HG03108 (cell line): ENCODE measurements at regions not wholly inside any gene's neighbourhood (a gene's known extent, or its start where the extent isn't known, plus 50 kb on each side); places are given as distances from the start of the nearest gene placed in this dataset.
"Not testable (repeated sequence)": the region's sequence is repeated elsewhere in the genome, so short reads cannot be mapped to it uniquely, and the experiment has no call there.

Experiments
- ATAC-seq: cut with Tn5 transposase; IDR thresholded peaks from one replicate; pipeline ENCODE4 v1.9.1; 2021; ENCODE audit warnings: moderate library complexity; ENCODE audit not compliant: unreplicated experiment

DNA sequence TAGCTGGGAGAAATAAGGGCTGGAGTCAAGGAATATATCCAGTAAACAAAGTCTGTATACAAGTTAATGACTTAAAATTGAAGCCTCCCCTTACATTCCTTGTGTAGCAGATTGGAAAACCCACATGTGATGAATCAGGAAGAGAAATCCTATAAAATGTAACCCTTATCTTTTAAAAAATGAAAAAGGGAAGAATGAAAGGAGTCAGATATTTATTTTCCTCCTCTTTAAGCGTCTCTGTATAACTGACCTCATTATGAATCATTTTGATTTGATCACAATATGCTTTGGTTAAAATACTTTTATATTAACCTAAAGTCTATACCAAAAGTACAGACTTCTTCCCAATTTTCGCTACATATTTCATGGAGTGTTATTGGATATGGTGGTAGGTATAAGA lies 316.3 kb upstream of the STAC start:
- no peak for ATAC-seq

DNA sequence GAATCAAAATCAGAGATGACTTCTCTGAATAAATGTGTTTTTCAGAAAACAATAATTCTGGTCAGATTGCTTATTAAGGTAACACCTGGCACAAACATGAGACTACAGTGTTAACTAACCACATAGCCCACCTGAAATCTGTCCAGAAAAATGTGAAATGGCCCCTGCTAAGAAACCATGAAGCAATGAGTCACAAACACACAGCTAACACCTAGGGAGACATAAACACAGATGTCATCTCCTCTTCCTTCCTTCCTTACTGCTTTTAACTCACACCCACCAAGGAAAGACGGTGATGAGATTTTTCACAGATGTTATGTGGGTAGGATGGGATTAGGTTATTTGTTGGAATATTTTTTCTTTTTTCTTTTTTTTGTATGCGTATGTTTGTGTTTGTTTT lies 315.0 kb upstream of the STAC start:
- ATAC-seq, result no peak

DNA sequence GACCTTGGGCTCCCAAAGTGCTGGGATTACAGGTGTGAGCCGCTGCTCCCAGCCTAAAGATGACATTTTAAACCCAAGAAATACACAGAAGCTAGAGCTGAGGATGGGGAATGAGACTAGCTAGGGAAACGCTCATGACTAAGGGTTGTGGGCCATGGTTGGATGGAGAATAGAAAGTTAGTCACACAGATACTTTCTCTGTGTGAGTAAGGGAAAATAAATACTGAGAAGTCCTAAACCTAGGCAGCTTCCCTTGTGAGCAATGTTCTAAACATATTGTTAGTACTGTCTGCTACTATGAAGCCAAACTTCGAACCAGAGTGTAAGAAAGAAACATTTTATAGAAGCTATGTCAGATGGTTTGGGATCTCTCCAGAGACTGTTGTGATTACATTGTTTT lies 304.8 kb upstream of the STAC start:
- ATAC-seq, result no peak

DNA sequence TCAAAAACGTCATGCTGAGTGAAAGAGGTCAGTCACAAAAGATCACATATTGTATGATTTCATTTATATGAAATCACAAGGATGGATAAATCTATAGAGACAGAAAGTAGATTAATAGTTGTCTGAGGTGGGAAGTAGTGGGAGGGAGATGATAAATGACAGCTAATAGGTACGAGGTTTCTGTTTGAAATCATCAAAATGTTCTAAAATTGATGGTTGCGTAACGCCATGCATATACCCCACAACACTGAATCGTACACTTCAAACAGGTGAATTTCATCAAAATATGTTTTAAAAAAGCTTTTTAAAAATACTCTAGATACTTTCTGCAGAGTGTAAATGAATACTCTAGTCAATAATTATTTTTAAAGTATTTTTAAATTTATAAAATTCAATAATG lies 303.0 kb upstream of the STAC start:
- ATAC-seq, result no peak

DNA sequence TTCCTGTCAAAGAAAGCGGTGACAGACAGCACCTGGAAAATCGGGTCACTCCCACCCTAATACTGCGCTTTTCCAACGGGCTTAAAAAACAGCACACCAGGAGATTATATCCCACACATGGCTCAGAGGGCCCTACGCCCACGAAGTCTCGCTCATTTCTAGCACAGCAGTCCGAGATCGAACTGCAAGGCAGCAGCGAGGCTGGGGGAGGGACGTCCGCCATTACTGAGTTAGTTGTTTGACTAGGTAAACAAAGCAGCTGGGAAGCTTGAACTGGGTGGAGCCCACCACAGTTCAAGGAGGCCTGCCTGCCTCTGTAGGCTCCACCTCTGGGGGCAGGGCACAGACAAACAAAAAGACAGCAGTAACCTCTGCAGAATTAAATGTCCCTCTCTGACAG lies 297.3 kb upstream of the STAC start:
- ATAC-seq, result not testable (repeated sequence)

DNA sequence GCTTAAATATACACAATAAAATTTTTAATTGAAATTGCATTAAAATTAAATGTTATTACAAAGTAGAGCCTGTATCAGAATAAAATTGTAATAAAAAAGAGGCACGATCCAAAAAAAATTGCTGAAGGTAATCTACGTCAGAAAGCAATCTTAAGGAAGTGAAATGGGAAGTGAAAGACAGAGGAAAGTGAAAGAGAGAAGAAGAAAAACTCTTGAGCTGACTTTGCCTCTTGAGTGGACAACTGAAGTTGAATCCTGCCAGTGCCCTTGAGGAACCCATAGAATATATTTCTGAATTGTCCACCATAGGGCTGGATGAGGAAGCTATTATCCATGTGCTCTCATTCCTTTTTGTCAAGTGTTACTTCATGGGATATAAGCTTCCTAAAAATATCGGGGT lies 285.1 kb upstream of the STAC start:
- no peak for ATAC-seq

DNA sequence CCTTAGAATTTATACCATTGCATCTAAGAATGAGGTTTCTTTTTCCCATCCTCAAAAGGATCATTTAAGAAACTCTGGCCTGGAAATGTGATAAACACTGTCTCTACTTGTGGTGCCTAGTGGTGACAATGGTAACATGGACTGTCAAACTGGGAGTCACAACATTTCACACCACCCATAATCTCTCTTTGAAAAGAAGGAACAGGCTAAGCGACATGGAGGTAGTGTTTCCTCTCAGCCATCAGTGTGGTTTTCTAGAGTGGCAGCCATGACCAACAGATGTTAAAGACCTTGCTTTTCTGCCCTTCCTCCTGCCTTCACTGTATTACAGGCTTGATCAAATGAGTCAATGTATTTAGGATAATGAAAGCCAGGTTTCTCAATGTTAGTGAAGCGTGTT lies 283.1 kb upstream of the STAC start:
- ATAC-seq, result no peak

DNA sequence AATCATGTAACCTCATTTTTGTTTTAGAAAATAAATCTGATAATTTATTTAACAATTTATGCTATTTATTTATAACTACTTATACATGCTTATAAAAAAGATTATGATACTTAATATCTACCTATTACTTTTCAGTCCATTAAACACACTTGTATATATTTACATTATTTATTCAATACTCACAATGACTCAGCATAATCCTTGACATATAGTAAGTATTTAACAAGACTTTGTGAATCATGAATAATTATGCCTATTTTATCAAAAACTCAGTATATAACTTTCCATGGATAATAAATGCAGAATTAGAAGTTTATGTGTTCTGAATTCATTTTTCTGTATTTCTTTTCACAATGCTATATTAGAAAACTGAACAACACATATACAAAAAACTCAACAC lies 266.0 kb upstream of the STAC start:
- no peak for ATAC-seq

DNA sequence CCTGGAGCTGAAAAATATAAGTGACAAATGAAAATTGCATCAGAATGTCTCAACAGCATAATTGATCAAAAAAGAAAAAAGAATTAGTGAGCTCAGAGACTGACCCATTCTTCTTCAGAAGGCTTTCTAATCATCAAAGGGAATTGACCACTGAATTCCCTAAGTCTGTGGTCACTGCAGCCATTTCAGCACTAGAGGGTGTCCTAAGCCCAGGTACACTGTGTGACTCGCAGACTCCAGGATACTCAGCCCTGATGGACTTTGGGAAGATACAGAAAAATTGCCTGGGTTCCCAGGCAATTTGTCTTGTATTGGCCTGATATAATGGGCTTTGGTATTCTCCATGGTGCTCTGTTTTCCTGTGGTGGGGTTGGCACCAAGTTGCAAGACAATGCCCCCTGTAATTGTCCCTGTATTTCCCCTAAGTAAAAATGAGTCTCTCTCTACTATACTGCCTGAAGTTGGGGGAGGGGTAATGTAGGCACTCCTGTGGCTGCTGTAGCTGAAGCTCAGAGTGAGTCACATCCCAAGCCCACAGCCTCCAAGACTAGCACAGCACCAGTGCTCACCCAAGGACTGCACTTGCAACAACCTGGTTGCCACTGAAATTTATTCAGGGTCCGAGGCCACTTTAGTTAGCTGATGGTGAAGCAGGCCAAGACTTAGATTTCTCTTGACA lies 256.0 kb upstream of the STAC start:
- no peak for ATAC-seq

DNA sequence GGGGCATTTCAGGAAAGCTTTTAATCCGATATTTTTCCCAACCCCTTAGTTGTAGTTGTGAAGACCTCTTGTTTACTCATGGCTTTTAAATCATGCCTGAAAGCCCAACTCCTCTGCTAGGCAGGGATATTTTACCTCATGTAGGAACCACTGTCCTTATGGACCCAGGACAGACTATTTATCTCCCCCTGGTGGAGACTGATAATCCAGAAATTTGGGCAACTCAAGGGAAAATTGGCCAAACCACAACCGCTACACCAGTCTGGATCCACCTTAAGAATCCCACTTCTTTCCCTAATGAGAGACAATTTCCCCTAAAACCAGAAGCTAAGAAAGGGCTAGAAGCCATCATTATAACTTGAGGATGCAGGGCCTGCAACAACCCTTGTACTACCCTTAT lies 248.1 kb upstream of the STAC start:
- no peak for ATAC-seq

DNA sequence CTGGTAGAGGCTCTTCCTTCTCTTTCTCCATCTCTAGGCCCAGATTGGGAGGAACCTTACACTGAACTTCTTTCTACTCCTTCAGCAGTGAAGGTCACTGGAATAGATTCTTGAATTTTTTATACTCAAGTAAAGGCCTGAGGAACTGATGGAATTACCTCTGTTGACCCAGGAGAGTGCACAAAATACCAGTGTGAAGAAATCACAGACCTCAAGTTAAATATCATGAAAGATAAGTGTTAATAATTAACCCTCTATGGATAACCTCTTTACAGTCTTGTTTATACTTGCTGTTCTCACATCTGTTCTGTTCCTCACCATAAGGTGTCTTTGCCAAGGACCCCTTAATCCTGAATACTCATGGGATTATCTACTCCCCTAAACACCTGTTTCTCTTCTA lies 244.4 kb upstream of the STAC start:
- no peak for ATAC-seq

DNA sequence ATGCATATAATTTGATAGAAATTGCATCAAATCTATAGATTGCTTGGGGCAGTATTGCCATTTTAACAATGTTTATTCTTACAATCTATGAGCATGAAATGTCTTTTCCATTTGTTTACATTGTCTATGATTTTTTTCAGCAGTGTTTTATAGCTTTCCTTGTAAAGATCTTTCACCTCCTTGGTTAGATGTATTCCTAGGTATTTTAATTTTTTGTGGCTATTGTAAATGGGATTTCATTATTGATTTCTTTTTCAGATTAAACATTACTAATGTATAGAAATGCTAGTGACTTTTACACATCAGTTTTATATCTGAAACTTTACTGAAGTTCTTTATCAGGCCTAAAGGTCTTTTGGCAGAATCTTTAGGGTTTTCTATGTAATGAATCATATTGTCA lies 237.6 kb upstream of the STAC start:
- ATAC-seq, result no peak

DNA sequence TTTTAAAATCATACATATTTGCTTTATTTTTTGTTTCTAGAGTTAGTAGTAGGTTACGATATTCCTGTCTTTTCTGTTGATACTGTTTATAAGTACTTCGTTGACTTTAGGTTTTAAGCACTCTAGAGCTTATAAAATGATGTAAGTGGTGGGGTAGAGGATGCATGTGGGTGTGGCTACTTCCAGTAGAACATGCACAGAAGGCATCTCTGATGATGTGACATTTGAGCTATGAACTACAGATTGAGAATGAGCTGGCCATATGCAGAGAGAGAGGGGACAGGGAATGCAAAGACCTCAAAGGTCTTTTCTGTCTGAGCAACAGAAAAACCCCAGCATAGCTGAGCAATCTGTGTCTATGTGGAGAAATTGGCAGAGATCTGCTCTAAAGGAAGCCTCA lies 233.9 kb upstream of the STAC start:
- no peak for ATAC-seq

DNA sequence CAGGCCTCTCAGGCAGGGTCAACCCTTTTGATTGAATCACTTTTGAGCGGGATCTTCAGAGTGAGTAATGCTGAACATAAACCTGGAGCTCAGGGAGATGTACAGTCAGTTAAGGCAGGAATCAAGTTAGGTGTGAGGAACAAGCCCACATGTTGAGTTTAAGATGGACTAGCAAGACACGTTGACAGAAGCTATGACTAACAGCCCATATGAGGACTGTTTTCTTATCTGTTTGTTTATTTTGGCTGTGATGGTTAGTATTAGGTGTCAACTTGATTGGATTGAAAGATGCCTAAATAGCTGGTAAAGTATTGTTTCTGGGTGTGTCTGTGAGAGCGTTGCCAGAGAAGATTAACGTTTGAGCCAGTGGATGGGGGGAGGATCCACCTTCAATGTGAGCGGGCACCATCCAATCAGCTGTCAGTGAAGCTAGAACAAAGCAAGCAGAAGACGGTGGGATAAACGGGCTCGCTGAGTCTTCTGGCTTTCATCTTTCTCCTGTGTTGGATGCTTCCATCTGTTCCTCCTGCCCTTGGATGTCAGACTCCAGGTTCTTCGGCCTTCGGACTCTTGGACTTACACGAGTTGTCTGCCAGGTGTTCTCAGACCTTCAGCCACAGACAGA lies 232.3 kb upstream of the STAC start:
- no peak for ATAC-seq

DNA sequence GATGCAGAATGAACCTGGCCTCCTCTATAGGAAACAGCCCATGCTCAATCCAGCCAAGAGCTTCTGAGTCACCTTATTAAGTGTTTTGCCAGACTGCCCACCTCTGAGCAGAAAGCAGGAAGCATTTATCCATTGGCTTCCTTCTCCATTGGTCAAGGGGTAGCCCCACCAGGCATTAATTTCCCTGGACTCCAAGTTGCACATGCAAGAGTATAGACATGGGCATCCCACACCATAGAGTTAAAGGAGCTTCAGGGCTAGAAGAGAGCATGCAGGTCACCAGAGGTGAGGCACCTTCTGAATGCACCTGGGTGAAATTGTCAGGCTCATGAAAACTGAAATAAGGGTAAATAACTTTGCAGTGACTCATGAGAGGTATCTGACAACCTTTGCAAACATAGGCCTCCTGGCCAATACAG lies 230.8 kb upstream of the STAC start:
- ATAC-seq, result no peak

DNA sequence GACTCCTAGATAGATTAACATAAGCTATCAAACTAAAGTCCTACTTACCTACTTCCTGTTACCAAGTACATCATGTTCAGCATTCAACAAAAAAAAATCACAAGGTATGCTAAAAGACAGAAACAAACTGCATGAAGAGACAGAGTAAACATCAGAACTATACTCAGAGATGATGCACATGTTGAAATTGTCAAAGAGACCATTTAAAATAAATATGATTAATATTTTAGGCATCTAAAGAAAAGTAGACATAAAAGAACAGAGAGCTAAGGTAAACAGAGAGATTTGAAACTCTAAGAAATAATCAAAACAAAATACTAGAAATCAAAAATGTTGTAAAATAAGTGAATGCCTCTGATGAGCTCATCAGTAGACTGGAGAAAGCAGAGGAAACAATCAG lies 224.8 kb upstream of the STAC start:
- ATAC-seq, result no peak

DNA sequence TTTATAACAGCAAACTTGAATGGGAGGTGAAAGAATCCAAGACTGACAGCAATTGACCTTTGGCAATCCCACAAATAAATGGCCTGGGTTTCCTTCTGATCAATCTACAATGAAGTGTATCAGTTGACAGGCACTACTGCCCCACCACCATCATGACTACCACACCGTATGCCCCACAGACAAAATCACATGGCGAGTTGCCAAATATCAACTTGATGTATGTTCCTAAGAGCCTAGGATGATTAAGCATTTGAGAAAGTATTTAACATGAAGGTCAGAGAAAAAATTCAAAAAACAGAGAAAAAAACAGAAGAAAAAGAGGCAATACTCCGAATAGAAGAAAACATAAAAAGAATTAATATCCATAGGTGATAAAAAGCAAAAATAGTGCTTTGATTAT lies 215.9 kb upstream of the STAC start:
- ATAC-seq, result no peak

DNA sequence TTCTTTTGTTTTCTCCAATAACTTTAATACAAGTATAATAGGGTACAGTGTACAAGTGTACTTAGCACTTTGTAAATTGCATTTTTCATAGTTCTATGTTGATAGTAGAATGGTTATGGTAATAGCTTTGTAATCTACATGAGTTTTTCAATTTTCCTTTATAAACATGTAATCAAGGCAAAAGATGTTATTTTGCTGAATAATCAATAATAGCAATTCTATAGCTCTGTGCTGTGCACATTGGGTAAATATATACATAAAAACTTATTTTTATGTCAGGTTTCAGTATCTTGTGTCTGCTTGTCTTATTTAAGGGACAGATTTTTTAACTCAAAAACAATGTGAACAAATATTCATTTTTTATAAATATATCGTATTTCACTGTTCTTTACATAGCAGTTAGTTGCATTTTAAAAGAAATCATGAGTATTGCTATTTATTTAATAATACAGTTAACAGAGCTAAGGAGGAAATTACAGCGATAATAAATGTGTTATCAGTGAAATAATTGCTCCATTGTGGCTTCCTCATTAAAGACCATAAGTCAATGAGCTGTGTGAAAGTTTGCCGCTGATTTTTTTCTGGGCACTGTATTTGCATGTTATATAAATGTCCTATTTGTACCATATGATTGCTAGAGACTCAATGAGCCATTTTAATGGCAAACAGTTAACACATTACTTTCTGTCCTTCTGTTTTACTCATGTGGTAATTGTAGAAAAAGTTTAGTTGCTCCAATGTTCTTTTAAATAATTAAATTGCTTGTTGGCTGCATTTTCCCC lies 214.6 kb upstream of the STAC start:
- ATAC-seq, result no peak

DNA sequence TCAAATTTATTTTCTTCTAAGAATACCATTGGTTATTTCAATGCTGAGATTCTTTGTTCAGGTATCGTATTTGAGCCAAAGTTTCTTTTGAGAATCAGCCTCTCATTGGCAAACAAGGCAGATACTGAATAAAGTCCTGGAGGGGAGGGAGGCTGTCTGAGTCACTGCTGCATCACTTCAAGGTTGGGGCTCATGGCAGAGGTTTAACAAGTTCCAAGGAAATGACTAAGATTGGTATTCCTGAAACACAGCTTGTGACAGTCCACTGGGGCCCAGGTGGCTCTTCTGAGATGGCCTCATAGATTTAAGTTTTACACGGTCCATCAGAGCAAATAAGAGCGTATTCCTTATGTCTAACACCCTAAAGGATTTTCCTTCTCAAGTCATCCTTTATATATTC lies 213.8 kb upstream of the STAC start:
- ATAC-seq, result no peak

DNA sequence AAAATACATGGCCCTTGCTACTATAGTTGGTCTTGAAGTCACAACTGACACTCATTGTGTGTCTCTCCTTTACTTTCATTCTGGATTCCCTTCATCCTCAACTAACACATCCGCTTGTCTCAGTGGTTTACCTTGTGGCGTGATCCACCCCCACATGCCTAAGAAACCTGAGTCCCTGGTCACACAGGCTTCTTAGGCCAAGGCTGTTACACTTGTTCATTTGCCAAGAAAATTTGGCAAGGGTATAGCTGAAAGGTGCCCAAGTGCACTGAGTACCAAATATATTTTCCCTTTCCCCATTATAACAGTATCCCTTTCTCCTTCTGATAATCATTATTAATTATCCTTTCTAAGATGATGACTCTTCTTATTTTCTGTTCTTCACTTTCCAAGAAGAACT lies 207.6 kb upstream of the STAC start:
- no peak for ATAC-seq

DNA sequence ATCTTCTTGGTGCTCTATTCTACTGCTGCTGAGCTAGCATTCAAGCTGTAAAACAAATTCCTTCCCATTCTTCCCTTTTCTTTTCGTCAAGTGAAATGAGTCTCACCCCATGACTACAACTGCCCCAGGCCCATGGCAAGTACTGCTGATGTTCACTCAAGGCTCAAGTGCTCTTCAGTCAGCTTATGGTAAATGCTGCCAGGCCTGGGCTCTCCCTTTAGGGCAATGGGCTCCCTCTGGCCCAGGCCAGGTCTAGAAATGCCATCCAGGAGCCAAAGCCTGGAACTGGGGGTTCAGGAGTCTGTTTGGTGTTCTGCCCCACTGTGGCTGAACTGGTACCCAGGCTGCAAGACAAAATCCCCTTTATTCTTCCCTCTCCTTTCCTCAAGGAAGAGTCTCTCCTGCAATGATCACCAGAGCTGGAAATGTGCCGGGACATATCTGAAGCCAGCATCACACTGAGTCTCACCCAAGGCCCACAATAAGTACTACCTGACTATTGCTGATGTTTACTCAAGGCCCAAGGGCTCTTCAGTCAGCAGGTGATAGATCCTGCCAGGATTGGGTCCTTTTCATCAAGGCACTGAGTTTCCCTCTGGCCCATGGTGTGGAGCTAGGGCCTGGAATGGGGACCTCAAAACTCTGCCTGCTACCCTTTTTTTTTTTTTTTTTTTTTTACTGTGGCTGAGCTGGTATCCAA lies 205.0 kb upstream of the STAC start:
- no peak for ATAC-seq
